Epithelial cell of proximal tubule (primary cell): ENCODE measurements at regions not wholly inside any gene's neighbourhood (a gene's known extent, or its start where the extent isn't known, plus 50 kb on each side); places are given as distances from the start of the nearest gene placed in this dataset.

Experiments used
- DNase-seq: peaks from one replicate; pipeline ENCODE4 v3.0.0-alpha.2; 2011; ENCODE audit warnings: low read depth
- H3K4me3 ChIP-seq: 2 replicates; pipeline ENCODE4 v1.5.1; 2011; ENCODE audit warnings: low read depth, mild to moderate bottlenecking, low read length
- TF ChIP-seq, protein P1 (sequence below): conservative IDR thresholded peaks from 2 replicates; pipeline ENCODE4 v1.5.1; 2012; ENCODE audit warnings: low read depth, mild to moderate bottlenecking, low read length

- no peak overlapping the region for H3K4me3 ChIP-seq
- DNase-seq: no peak
- TF ChIP-seq, protein P1, sequence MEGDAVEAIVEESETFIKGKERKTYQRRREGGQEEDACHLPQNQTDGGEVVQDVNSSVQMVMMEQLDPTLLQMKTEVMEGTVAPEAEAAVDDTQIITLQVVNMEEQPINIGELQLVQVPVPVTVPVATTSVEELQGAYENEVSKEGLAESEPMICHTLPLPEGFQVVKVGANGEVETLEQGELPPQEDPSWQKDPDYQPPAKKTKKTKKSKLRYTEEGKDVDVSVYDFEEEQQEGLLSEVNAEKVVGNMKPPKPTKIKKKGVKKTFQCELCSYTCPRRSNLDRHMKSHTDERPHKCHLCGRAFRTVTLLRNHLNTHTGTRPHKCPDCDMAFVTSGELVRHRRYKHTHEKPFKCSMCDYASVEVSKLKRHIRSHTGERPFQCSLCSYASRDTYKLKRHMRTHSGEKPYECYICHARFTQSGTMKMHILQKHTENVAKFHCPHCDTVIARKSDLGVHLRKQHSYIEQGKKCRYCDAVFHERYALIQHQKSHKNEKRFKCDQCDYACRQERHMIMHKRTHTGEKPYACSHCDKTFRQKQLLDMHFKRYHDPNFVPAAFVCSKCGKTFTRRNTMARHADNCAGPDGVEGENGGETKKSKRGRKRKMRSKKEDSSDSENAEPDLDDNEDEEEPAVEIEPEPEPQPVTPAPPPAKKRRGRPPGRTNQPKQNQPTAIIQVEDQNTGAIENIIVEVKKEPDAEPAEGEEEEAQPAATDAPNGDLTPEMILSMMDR: no peak
Observed at GRCh38 chr20:48470141-48470540, 357.7 kb downstream of the PREX1 start.

DNA sequence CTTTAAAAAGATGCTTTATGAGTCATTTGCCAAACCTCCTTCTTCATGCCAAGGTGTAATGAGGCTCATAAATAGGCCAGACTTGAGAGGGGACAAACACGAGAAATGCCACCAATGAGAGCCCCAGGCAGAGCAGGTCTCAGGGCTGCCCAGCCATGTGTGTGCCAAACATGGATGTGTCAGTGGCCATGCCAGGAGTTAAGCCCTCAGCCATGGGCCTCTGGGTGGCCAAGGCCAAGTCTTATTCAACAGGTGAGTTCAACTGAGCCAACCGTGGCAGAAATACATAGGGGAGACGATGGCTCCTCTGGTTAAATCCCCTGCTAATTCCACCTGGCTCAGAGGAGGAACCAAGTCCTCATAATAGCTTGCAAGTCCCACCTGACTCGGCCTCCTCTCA lies 358.8 kb downstream of the PREX1 start:
- DNase-seq: no peak
- TF ChIP-seq, protein P1: no peak
- no peak overlapping the region for H3K4me3 ChIP-seq

GRCh38 chr20:48468571-48468970 lies 359.2 kb downstream of the PREX1 start:
- no peak for DNase-seq
- TF ChIP-seq, protein P1: no peak

GRCh38 chr20:48467622-48468021 lies 360.2 kb downstream of the PREX1 start:
- no peak overlapping the region for H3K4me3 ChIP-seq
- no peak for DNase-seq
- TF ChIP-seq, protein P1: no peak

More at GRCh38 chr20:48468571-48468970, 359.2 kb downstream of the PREX1 start:
- H3K4me3 ChIP-seq: no peak overlapping the region

- no peak for DNase-seq
Observed at GRCh38 chr20:48465271-48465670, 362.5 kb downstream of the PREX1 start.

DNA sequence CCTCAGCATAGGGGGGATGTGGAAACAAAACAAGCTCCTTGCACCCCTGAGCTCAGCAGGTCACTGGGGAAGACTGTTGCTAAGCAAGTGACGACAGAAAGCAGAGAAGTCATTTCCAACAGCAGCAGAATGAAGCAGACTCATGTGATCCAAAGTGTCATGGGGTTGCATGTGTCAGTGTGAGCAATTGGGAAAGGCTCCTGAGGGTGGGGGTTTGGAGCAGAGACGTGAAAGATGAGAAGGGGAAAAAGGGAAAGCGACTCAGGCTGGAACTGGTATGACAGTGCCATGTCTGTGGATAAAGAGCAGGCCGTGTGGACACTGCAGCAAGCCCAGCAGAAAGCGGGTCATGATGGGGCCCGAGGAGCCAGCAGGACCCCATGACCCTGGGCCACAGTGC lies 363.9 kb downstream of the PREX1 start:
- DNase-seq: peak; percentile 30
- no peak overlapping the region for H3K4me3 ChIP-seq
- TF ChIP-seq, protein P1: no peak

More at GRCh38 chr20:48465271-48465670, 362.5 kb downstream of the PREX1 start:
- TF ChIP-seq, protein P1: no peak
- H3K4me3 ChIP-seq: no peak overlapping the region

DNA sequence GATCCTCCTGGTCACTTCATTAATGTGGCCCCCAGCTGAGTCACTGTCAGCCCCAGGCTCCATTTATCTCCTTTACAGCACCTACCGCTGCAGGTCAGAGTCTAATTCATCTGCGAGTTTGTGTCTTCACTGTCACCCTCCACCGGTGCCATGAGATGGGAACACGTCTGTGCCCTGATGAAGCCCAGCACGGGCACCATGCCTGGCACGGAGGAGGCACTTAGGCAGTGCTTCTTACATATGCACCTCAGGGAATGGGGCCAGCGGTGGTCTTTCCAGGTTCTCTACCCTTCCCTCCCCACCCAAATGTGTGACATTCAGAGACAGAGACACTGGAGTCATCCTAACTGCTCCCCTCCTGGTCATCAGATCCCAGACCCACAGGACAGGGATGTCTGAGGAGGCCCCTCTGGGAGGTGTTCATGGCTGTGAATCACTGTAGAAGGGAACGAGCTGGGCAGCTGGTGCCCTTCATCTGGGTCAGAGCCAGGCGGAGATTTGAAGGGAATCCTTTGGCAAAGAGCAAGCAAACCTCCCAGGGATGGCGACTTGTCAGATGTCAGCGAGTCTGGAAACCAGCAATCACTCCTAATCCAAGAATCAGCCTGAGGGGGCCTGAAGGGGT lies 364.6 kb downstream of the PREX1 start:
- TF ChIP-seq, protein P1: no peak
- DNase-seq: no peak
- no peak overlapping the region for H3K4me3 ChIP-seq
